Upper lobe of left lung (tissue), 4 donors: ENCODE measurements at regions not wholly inside any gene's neighbourhood (a gene's known extent, or its start where the extent isn't known, plus 50 kb on each side); places are given as distances from the start of the nearest gene placed in this dataset.

ENCODE experiments used
- EP300 ChIP-seq, 4 donors: sonication (generic); formaldehyde crosslinking; IDR thresholded peaks; one replicate each; pipeline ENCODE4 v1.5.1; 2017; ENCODE audit warnings: antibody characterized with exemption in 4 of 4, control low read depth in 2 of 4
- POLR2A ChIP-seq, 4 donors: fragments of 450-650 bp; IDR thresholded peaks; one replicate each; pipeline ENCODE4 v1.5.1; 2016 to 2017; ENCODE audit warnings: antibody characterized with exemption in 4 of 4, mild to moderate bottlenecking in 2 of 4
- POLR2AphosphoS5 ChIP-seq, 2 donors: sonication (generic); formaldehyde crosslinking; IDR thresholded peaks; one replicate each; pipeline ENCODE4 v1.5.1; 2017; ENCODE audit warnings: antibody characterized with exemption in 2 of 2
- TF ChIP-seq, protein P1 (sequence below), 6 experiments: fragments of 450-650 bp in 4 of 6; fragments of 200-600 bp in 2 of 6; sonication (generic) in 2 of 6; IDR thresholded peaks; one replicate each; pipeline ENCODE4 v1.5.1; 2016 to 2019; ENCODE audit warnings: antibody characterized with exemption in 6 of 6

GRCh38 chr7:137165241-137165640 lies 178.3 kb downstream of the PTN start:
- TF ChIP-seq, protein P1, sequence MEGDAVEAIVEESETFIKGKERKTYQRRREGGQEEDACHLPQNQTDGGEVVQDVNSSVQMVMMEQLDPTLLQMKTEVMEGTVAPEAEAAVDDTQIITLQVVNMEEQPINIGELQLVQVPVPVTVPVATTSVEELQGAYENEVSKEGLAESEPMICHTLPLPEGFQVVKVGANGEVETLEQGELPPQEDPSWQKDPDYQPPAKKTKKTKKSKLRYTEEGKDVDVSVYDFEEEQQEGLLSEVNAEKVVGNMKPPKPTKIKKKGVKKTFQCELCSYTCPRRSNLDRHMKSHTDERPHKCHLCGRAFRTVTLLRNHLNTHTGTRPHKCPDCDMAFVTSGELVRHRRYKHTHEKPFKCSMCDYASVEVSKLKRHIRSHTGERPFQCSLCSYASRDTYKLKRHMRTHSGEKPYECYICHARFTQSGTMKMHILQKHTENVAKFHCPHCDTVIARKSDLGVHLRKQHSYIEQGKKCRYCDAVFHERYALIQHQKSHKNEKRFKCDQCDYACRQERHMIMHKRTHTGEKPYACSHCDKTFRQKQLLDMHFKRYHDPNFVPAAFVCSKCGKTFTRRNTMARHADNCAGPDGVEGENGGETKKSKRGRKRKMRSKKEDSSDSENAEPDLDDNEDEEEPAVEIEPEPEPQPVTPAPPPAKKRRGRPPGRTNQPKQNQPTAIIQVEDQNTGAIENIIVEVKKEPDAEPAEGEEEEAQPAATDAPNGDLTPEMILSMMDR (IDR thresholded peaks at IDR 0.05) = no peak
- TF ChIP-seq POLR2A (IDR thresholded peaks at IDR 0.05) (no peak), POLR2AphosphoS5 (IDR thresholded peaks at IDR 0.05) (no peak), EP300 (IDR thresholded peaks at IDR 0.05) (no peak)
